GM12891 (cell line): ENCODE measurements at regions not wholly inside any gene's neighbourhood (a gene's known extent, or its start where the extent isn't known, plus 50 kb on each side); places are given as distances from the start of the nearest gene placed in this dataset.

Source experiments
- POLR2AphosphoS5 ChIP-seq: IDR thresholded peaks from 2 replicates; pipeline ENCODE4 v1.6.1; 2011; ENCODE audit warnings: low read depth, low read length, control low read depth
- TAF1 ChIP-seq: IDR thresholded peaks from 2 replicates; pipeline ENCODE4 v1.6.1; 2011; ENCODE audit warnings: low read depth, low read length, control low read depth

DNA sequence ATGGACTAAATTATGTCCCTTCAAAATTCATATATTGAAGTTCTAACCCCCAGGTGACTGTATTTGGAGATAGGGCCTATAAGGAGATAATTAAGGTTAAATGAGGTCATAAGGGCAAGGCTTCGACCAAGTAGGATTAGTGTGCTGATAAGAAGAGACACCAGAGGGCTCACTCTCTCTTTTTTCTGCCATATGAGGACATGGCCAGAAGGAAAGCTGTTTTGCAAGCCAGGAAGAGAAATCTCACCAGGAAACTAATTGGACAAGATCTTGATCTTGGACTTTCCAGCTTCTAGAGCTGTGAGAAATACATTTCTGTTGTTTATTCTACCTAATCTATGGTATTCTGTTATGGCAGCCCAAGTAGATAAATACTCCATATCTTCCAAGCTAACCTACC lies 503.6 kb upstream of the NAALADL2 start:
- TF ChIP-seq POLR2AphosphoS5 (no peak), TAF1 (no peak)
